IMR-90 (cell line): ENCODE measurements at regions not wholly inside any gene's neighbourhood (a gene's known extent, or its start where the extent isn't known, plus 50 kb on each side); places are given as distances from the start of the nearest gene placed in this dataset.

Experiments used
- ATAC-seq: fragments of 200-7000 bp; cut with Tn5 transposase; 2 replicates; pipeline ENCODE4 v1.9.1; 2020; ENCODE audit warnings: low read depth, mild to moderate bottlenecking, moderate library complexity
- BruUV-seq: library from RNA; stranded (reverse); fragments of 400-500 nt; replicated peaks from 2 replicates; lab custom pipeline; 2021; lab: Mats Ljungman, UMichigan
- CTCF ChIA-PET: fragments of 300-600 bp; formaldehyde crosslinking; extraction: SDS; loops from one replicate; lab custom pipeline; 2021; ENCODE audit warnings: antibody characterized with exemption; lab: Yijun Ruan, JAX
- POLR2A ChIA-PET: fragments of 300-600 bp; sonication (Branson Sonifier 250); formaldehyde crosslinking; loops from one replicate; lab custom pipeline; 2022; ENCODE audit warnings: antibody characterized with exemption; ENCODE audit not compliant: unreplicated experiment; lab: Charles Lee
- DNase-seq: peaks from one replicate; pipeline ENCODE4 v3.0.0; 2013
- H2AFZ ChIP-seq: replicated peaks from 2 replicates; pipeline ENCODE3; 2013; ENCODE audit warnings: low read length, mild to moderate bottlenecking; ENCODE audit not compliant: poor library complexity
- H2AK5ac ChIP-seq: 2 replicates; pipeline ENCODE4 v1.6.1; 2013; ENCODE audit warnings: low read depth, low read length, inconsistent platforms
- H2AK9ac ChIP-seq: replicated peaks from 2 replicates; pipeline ENCODE3; 2013; ENCODE audit warnings: mild to moderate bottlenecking, low read depth, low read length, moderate library complexity; ENCODE audit not compliant: poor library complexity
- H2BK120ac ChIP-seq: 2 replicates; pipeline ENCODE4 v1.6.1; 2013; ENCODE audit warnings: low read depth, low read length, inconsistent platforms
- H2BK15ac ChIP-seq: 3 replicates; pipeline ENCODE4 v1.6.1; 2013; ENCODE audit warnings: low read depth, low read length, inconsistent platforms
- H2BK20ac ChIP-seq: 2 replicates; pipeline ENCODE4 v1.6.1; 2013; ENCODE audit warnings: low read depth, mild to moderate bottlenecking, inconsistent platforms, low read length, moderate library complexity
- H2BK5ac ChIP-seq: 2 replicates; pipeline ENCODE4 v1.6.1; 2013; ENCODE audit warnings: mild to moderate bottlenecking, low read depth, low read length, inconsistent platforms; ENCODE audit not compliant: poor library complexity, severe bottlenecking
- H3K14ac ChIP-seq: replicated peaks from 2 replicates; pipeline ENCODE4 v1.6.1; 2013; ENCODE audit warnings: low read depth, low read length, inconsistent platforms
- H3K18ac ChIP-seq: 2 replicates; pipeline ENCODE4 v1.6.1; 2013; ENCODE audit warnings: low read depth, low read length, control low read depth
- H3K23ac ChIP-seq: 2 replicates; pipeline ENCODE4 v1.6.1; 2013; ENCODE audit warnings: low read depth, low read length, inconsistent platforms
- H3K27ac ChIP-seq: 2 replicates; pipeline ENCODE4 v1.5.1; 2013; ENCODE audit warnings: mild to moderate bottlenecking, control low read depth, low read length; ENCODE audit not compliant: insufficient read depth
- H3K27me3 ChIP-seq: 2 replicates; pipeline ENCODE4 v1.6.1; 2013; ENCODE audit warnings: low read length; ENCODE audit not compliant: control insufficient read depth, insufficient read depth
- H3K36me3 ChIP-seq: 2 replicates; pipeline ENCODE4 v1.6.1; 2013; ENCODE audit warnings: low read length, mixed read lengths; ENCODE audit not compliant: control insufficient read depth, insufficient read depth
- H3K4ac ChIP-seq: 2 replicates; pipeline ENCODE4 v1.6.1; 2013; ENCODE audit warnings: low read depth, low read length, inconsistent platforms
- H3K4me1 ChIP-seq: 2 replicates; pipeline ENCODE4 v1.6.1; 2013; ENCODE audit warnings: low read length, mixed read lengths; ENCODE audit not compliant: control insufficient read depth, insufficient read depth
- H3K4me2 ChIP-seq: 2 replicates; pipeline ENCODE4 v1.6.1; 2013; ENCODE audit warnings: low read depth, mild to moderate bottlenecking, control low read depth, low read length, moderate library complexity
- H3K4me3 ChIP-seq: 2 replicates; pipeline ENCODE4 v1.5.1; 2013; ENCODE audit warnings: low read depth, mild to moderate bottlenecking, control low read depth, low read length, moderate library complexity; ENCODE audit not compliant: insufficient read depth
- H3K56ac ChIP-seq: 2 replicates; pipeline ENCODE4 v1.6.1; 2013; ENCODE audit warnings: low read length, inconsistent platforms; ENCODE audit not compliant: insufficient read depth; ENCODE audit errors: extremely low read depth
- H3K79me1 ChIP-seq, 2 experiments: 2 replicates each; pipeline ENCODE4 v1.6.1; 2013; ENCODE audit warnings: low read length in 2 of 2, inconsistent platforms in 1 of 2, low read depth in 1 of 2
- H3K9ac ChIP-seq: 2 replicates; pipeline ENCODE4 v1.6.1; 2013; ENCODE audit warnings: low read depth, low read length, control low read depth
- H3K9me1 ChIP-seq: 2 replicates; pipeline ENCODE4 v1.6.1; 2013; ENCODE audit warnings: low read length, inconsistent platforms; ENCODE audit not compliant: insufficient read depth
- H3K9me3 ChIP-seq: 2 replicates; pipeline ENCODE4 v1.6.1; 2013; ENCODE audit warnings: low read length; ENCODE audit not compliant: control insufficient read depth, insufficient read depth
- H4K20me1 ChIP-seq: 2 replicates; pipeline ENCODE4 v1.6.1; 2013; ENCODE audit warnings: low read length, inconsistent platforms; ENCODE audit not compliant: insufficient read depth
- H4K5ac ChIP-seq: 2 replicates; pipeline ENCODE4 v1.6.1; 2013; ENCODE audit warnings: mild to moderate bottlenecking, low read depth, low read length, control low read depth
- H4K8ac ChIP-seq, 2 experiments: 2 replicates each; pipeline ENCODE4 v1.6.1; 2013; ENCODE audit warnings: low read depth in 2 of 2, low read length in 2 of 2, control low read depth in 1 of 2, inconsistent platforms in 1 of 2
- H4K91ac ChIP-seq: 2 replicates; pipeline ENCODE4 v1.6.1; 2013; ENCODE audit warnings: low read depth, low read length, inconsistent platforms; ENCODE audit not compliant: insufficient read depth
- BHLHE40 ChIP-seq: fragments of 150-350 bp; IDR thresholded peaks from 2 replicates; pipeline ENCODE4 v1.6.1; 2016; ENCODE audit warnings: mild to moderate bottlenecking, low read depth, low read length
- CEBPB ChIP-seq: IDR thresholded peaks from 2 replicates; pipeline ENCODE4 v1.6.1; 2012; ENCODE audit warnings: low read depth, low read length, improper control_type of control experiment
- CHD1 ChIP-seq: IDR thresholded peaks from 2 replicates; pipeline ENCODE4 v1.6.1; 2012; ENCODE audit warnings: low read depth, low read length, improper control_type of control experiment
- CTCF ChIP-seq: conservative IDR thresholded peaks from 2 replicates; pipeline ENCODE4 v1.5.1; 2012; ENCODE audit warnings: mild to moderate bottlenecking, low read depth, low read length, improper control_type of control experiment
- ELK1 ChIP-seq: fragments of 150-350 bp; IDR thresholded peaks from 2 replicates; pipeline ENCODE4 v1.6.1; 2016; ENCODE audit warnings: low read depth, mild to moderate bottlenecking, low read length, moderate library complexity, borderline replicate concordance
- FOS ChIP-seq: fragments of 150-350 bp; IDR thresholded peaks from 2 replicates; pipeline ENCODE4 v1.6.1; 2016; ENCODE audit warnings: low read depth, low read length
- MAFK ChIP-seq: IDR thresholded peaks from 2 replicates; pipeline ENCODE4 v1.6.1; 2012; ENCODE audit warnings: low read depth, low read length, improper control_type of control experiment
- MAZ ChIP-seq: IDR thresholded peaks from 2 replicates; pipeline ENCODE4 v1.6.1; 2012; ENCODE audit warnings: low read depth, mild to moderate bottlenecking, low read length, improper control_type of control experiment, moderate library complexity, borderline replicate concordance
- MXI1 ChIP-seq: IDR thresholded peaks from 2 replicates; pipeline ENCODE4 v1.6.1; 2012; ENCODE audit warnings: low read depth, mild to moderate bottlenecking, low read length, moderate library complexity, borderline replicate concordance
- NFE2L2 ChIP-seq: fragments of 150-350 bp; IDR thresholded peaks from 2 replicates; pipeline ENCODE4 v1.6.1; 2016; ENCODE audit warnings: low read depth, mild to moderate bottlenecking, low read length
- POLR2A ChIP-seq: IDR thresholded peaks from 2 replicates; pipeline ENCODE4 v1.6.1; 2012; ENCODE audit warnings: mild to moderate bottlenecking, low read depth, low read length
- RAD21 ChIP-seq: IDR thresholded peaks from 2 replicates; pipeline ENCODE4 v1.6.1; 2012; ENCODE audit warnings: low read length, improper control_type of control experiment
- RCOR1 ChIP-seq: IDR thresholded peaks from 2 replicates; pipeline ENCODE4 v1.6.1; 2012; ENCODE audit warnings: mild to moderate bottlenecking, low read length, improper control_type of control experiment; ENCODE audit not compliant: insufficient replicate concordance
- RFX5 ChIP-seq: IDR thresholded peaks from 2 replicates; pipeline ENCODE4 v1.8.0; 2012; ENCODE audit warnings: low read depth, mild to moderate bottlenecking, low read length, moderate library complexity
- SMC3 ChIP-seq: fragments of 150-350 bp; IDR thresholded peaks from 2 replicates; pipeline ENCODE4 v1.6.1; 2016; ENCODE audit warnings: low read depth, mild to moderate bottlenecking, antibody characterized with exemption, low read length, moderate library complexity
- WGBS, 2 experiments: methylation state at CpG; one replicate each; pipeline versions ENCODE4 v1.1.5 to v1.1.7; 2013; ENCODE audit warnings: missing lambda C conversion rate in 2 of 2; ENCODE audit not compliant: insufficient read length in 1 of 2; ENCODE audit errors: extremely low coverage in 2 of 2; 5-methylcytosine and 5-hydroxymethylcytosine counted together
- dilution Hi-C: fragments of 300-500 bp; cut with HindIII; formaldehyde crosslinking; loops from one replicate; pipeline ENCODE4 v1.14.3; 2018; ENCODE audit warnings: low sequenced_read_pairs; ENCODE audit not compliant: unreplicated experiment
- in situ Hi-C: fragments of 300-500 bp; cut with MboI; formaldehyde crosslinking; loops from 3 replicates; pipeline ENCODE4 v1.14.3; 2019; ENCODE audit warnings: low sequenced_read_pairs, inconsistent platforms, mixed read lengths
- intact Hi-C: fragments of 100-400 bp; cut with micrococcal nuclease; formaldehyde crosslinking; loops from 2 replicates; pipeline ENCODE4 v1.10.0; 2022
- TF ChIP-seq, protein P1 (sequence below): fragments of 150-350 bp; IDR thresholded peaks from 2 replicates; pipeline ENCODE4 v1.6.1; 2017; ENCODE audit warnings: mild to moderate bottlenecking, antibody characterized with exemption, low read length, low read depth

- no peak overlapping the region for H2BK15ac ChIP-seq
- H3K4me3 ChIP-seq: no peak overlapping the region
- no peaks in the 10 kb centered on the region for H3K27me3 ChIP-seq
- H3K18ac ChIP-seq: no peak overlapping the region
- no peak for DNase-seq
- intact Hi-C loops: loop anchor here (5.0 to 10.0 kb wide), 2 partner anchors 480 to 643 kb away; no protein-coding TSS in a partner anchor
- no peak overlapping the region for H2AK9ac ChIP-seq
- no peak overlapping the region for H3K23ac ChIP-seq
- no peak overlapping the region for H2BK20ac ChIP-seq
- H2AK5ac ChIP-seq: no peak overlapping the region
- H4K91ac ChIP-seq: no peak overlapping the region
- H3K9me1 ChIP-seq: no peaks in the 10 kb centered on the region
- no peak overlapping the region for H3K56ac ChIP-seq
- no peaks in the 10 kb centered on the region for H3K9me3 ChIP-seq
- no peak overlapping the region for H3K14ac ChIP-seq
- ChIA-PET CTCF (no interaction called here), POLR2A (no interaction called here)
- dilution Hi-C loops: no loop called here
- no peak overlapping the region for H3K4me2 ChIP-seq
- no CpG with 5 or more reads among the region's 1 CpG for WGBS, 2 experiments
- no peaks in the 10 kb centered on the region for H3K36me3 ChIP-seq
- H2AFZ ChIP-seq: no peak overlapping the region
- no peak for TF ChIP-seq SMC3
- TF ChIP-seq RCOR1: no peak
- no peak for TF ChIP-seq FOS
- TF ChIP-seq, protein P1, sequence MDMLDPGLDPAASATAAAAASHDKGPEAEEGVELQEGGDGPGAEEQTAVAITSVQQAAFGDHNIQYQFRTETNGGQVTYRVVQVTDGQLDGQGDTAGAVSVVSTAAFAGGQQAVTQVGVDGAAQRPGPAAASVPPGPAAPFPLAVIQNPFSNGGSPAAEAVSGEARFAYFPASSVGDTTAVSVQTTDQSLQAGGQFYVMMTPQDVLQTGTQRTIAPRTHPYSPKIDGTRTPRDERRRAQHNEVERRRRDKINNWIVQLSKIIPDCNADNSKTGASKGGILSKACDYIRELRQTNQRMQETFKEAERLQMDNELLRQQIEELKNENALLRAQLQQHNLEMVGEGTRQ: no peak
- no peak for TF ChIP-seq NFE2L2
- TF ChIP-seq ELK1: no peak
- no peak for TF ChIP-seq POLR2A
- no peak for TF ChIP-seq MXI1
- TF ChIP-seq CTCF: no peak
- TF ChIP-seq RAD21: no peak
- TF ChIP-seq BHLHE40: no peak
- TF ChIP-seq CHD1: no peak
- no peak for TF ChIP-seq MAFK
- no peak for TF ChIP-seq CEBPB
- TF ChIP-seq RFX5: no peak
- TF ChIP-seq MAZ: no peak
- no peaks in the 10 kb centered on the region for H3K79me1 ChIP-seq
- no peak overlapping the region for H4K5ac ChIP-seq
- H4K20me1 ChIP-seq: no peaks in the 10 kb centered on the region
- no TSS peak for BruUV-seq
- H3K4me1 ChIP-seq: no peaks in the 10 kb centered on the region
- ATAC-seq: no peak
- no peak overlapping the region for H3K9ac ChIP-seq
- no peak overlapping the region for H3K27ac ChIP-seq
- H2BK5ac ChIP-seq: no peak overlapping the region
- in situ Hi-C loops: loop anchor here (25.0 kb wide), 1 partner anchor 430 kb away; no protein-coding TSS in a partner anchor
- no peak overlapping the region for H2BK120ac ChIP-seq
- H3K4ac ChIP-seq: no peak overlapping the region
- H4K8ac ChIP-seq: no peak overlapping the region
Observed at GRCh38 chr5:82792096-82792495, 285.1 kb downstream of the TMEM167A start.
